TTC549 (cell line): ENCODE measurements at regions not wholly inside any gene's neighbourhood (a gene's known extent, or its start where the extent isn't known, plus 50 kb on each side); places are given as distances from the start of the nearest gene placed in this dataset.

Experiments used
- FAIRE-seq: peaks from 2 replicates; lab custom pipeline; 2012; peaks lifted over from hg19 to GRCh38; lab: Jason Lieb, UNC

DNA sequence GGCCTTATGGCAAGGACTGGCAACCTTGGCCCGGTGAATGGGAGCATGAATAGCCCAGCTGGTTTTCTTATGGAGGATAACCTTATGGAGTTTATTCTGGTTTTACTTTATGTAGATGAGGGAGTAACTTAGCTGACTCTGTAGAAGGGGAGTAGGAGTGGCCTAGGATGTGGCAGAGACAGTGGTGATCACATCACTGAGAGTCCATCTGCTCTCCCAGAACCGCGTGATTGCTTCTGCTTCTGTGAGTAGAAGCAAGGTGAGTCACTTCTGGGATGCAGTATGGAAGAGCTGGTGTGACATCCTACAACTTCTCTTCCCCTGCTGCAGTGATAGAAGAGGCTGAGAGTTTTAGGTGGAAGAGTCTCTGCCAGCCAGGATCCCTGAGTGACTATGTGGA is 129.2 kb downstream of the RPS24 start:
- FAIRE-seq = no peak

DNA sequence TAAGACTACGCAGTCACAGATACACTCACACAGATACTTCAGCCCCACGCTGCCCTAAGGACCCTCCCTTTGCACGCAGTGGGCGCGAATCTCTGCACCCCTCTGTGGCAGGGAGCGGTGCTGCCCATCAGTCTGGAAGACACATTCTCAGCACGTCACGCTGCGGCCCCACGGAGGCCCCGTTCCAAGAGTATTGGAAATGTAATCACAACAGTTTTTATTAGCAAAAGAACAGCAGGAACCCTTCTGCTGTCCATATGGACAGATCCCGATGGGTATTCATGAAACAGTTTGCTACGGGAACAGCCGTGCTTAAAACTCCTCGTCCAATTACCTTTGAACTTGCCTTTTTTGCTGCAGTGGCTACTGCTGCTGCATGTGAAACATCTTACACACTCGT is 131.0 kb downstream of the RPS24 start:
- no peak for FAIRE-seq

DNA sequence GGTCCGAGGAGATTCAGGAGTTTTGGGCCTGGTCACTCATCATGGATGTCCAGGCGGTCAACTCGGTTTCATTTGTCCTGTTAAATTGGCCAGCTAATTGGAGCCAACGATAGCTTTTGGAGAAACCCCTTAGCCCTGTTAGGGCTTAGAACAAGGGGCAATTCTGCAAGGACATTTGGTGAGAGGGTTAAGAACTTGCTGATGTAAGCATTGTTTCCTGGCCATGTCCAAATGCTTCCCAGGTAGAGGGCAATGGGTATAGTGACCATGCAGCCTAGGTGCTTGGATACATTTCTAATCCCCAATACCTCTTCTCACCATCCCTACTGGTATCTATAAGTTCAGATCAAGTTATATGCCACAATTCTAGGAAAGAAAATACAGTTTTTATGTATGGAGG is 131.5 kb downstream of the RPS24 start:
- no peak for FAIRE-seq

DNA sequence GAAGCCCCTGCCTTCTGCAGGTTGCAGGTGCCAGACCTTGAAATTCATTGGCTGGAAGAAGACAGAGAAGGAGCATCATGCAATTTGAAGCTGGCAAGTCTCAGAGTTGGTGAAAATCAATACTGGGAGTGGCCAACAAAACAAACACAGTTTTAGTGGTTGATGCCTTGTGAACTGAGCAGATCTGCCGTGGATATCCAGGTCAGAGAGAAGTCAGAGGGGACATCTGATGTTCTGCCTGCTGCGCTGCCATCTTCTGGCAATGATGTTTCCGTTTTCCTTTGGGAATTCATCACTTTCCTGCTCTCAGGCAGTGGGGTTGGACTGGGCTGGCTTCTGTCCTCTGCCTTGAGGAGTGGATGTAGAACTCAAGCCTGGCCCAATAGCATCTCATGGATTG is 132.0 kb downstream of the RPS24 start:
- no peak for FAIRE-seq

DNA sequence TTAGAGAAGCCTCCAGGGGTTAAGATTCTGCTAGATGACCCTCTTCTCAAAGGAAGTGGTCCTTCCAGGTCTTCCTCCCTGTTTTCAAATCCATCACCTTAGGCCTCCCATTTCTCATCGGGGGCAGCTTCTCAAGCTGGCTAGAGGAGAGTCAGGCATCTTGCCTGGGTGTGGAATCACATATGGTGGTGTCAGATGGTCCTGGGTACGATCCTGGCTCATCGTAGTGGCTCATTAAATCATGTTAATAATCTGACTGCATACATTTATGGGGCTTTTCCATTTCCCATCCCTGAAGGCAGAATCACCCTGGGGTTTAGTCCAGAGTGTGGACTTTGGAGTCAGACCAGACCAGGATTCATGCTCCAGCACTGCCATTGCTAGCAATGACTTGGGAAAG is 132.6 kb downstream of the RPS24 start:
- no peak for FAIRE-seq

DNA sequence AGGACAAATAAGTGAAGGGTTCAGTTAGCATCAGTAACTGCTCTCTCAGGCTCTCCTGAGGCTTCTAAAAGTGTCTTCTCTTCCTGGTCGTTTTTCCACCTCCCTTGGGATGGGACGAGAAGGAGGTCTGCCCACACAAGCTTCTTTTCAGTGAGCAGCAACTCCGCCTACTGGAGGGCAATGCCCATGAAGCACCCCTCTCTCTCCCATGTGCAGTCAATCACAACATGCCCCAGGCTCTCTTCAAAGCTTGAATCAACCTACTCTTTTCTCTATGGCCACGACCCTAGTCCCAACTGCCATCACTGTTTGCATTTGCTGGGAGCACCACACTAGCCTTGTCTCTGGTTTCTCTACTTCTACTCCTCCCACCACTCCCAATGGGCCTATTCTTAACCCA is 135.6 kb downstream of the RPS24 start:
- no peak for FAIRE-seq

DNA sequence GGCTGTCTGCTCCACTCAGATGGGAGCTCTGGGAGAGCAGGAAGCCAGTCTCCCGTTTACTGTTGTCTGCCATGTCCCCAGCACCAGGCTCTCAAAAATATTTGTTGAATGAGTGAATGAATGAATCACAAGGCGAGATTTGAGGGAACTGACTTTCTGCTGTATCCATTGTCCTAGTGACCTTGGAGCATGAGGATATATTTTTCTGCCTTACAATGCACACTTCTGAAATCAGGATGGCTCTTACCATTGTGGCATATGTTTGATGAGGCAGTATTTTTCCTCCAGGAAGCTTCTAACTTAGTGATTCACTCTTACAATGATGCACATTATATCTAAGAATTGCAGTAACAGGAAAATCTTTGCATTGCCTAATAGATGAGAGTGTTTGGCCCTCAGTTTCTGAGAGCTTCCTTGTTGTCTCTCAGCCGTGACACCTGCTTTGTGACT is 136.4 kb downstream of the RPS24 start:
- FAIRE-seq = no peak

DNA sequence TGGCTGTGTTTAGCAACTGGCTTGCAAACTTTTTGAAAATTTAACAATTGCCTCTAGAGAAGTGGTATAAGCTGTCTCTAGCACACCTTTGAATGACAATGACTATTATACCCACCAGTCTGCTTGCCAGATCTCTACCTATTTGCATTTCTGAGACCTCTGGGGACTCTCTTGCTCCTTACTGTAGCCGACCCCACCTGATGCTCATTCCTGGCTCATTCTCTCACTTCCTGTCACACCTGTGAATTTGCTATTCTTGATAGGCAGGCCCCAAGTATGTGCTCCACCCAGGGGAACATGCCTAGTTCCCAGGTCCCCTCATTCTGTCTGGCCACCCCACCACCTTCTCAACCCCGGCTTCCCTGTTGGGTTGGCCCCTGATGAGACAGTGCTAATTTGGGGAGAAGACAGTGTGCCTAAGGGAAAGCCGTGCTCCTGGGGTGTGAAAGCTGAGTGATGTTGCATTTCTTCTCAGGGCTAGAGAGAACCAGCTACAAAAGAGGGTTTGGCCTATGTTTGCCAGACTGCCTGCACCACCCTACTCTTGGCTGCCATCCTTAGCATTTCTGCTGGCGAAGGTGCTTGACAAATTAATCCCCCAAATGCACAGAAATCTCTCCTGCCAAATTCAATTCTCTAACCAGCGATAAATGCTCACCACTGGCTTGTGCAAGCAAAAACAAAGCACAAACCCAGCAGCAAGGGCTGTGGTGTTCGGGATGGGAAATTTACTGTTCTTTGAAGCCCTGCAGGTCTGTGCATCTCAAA is 138.2 kb downstream of the RPS24 start:
- FAIRE-seq = no peak

DNA sequence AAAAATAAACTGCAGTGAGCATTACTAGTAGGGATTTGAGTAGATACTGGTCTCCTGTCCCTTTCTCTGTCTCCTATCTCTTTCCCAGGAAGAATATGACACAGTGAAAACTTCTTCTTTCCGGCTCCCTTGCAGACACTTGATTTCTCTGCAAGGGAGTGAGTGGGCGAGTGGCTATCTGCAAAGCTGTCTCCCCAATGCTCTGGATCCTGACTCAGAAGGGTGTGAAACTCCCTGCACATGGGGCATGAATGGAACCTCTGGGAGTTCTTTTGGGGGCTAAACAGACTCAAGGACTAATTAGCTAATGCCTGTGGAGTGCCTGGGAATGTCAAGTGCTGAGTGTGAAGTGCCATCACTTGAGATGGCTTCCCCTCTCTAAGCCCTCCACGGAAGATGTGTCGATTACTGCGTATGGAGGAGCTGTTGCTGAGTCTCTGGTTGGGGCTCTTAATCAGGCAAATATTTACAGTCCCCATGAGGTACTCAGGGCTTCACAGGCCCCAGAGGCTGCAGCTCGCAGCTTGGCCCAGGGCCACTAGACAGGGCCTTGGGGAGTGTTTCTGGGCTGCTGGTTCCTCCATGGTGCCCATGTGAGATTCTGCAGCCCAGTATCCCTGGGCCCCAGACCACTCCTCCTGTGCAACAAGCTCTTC is 139.8 kb downstream of the RPS24 start:
- FAIRE-seq = no peak

DNA sequence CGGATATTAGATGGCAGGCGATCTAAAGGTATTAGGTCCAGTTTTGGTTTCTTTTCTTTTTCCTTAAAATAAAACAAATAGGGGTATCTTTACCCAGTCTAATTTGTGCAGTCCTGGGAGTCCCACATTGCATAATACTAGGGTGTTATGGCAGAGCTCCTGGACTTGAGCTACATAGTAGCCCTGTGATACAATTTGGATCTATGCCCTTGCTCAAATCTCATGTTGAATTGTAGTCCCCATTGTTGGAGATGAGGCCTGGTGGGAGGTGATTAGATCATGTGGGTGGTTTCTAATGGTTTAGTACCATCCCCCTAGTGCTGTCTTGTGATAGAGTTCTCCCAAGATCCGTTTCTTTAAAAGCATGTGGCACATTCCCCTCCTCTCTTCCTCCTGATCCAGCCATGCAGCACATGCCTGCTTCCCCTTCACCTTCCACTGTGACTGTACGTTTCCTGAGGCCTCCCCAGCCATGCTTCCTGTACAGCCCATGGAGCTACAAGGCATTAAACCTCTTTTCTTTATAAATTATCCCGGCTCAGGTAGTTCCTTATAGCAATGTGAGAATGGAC is 141.9 kb downstream of the RPS24 start:
- no peak for FAIRE-seq

DNA sequence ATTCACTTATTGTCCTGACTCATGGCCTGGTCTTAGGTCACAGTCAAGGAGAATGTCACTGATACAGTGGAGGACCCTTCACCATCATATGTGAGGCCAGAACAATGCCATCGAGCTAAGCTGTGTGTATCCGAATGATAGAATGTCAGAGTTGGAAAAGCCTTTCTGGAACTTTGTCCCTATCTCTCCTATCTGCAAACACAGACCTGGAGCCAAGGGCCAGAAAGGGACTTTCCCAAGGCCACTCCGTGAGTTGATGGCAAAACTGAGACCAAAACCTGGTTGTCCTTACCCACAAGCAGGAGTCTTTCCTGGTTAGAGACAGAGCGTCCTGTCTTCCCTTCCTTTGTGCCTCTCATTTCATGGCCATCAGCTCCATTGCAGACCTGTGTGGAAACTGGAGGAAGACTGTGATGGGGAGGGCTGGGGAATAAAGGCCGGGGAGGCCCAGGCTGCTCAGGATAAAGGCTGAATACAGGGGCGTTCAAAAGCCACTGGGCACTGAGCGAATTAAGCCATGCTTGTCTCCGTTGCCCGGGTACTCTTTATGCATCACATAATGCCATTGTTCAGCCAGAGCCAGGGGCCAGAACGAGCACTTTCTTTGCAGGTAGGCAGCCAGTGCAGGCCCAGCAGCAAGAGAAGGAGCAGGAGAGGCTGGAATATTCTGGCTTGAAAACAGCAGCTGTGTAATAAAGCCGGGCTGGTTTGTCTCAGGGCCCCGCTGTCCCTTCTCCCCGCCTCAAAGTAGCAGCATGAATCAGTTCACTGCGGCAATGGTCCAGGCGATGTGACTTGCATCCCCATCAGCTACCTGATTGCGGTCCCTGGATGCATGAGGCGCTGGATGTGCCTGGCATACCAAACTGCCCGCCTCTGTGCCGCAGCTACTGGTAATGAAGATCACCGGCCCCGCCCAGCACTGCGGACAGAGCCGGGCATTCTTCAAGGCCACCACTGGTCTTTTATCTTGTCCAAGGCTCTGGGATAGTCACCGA is 143.0 kb downstream of the RPS24 start:
- FAIRE-seq = no peak

DNA sequence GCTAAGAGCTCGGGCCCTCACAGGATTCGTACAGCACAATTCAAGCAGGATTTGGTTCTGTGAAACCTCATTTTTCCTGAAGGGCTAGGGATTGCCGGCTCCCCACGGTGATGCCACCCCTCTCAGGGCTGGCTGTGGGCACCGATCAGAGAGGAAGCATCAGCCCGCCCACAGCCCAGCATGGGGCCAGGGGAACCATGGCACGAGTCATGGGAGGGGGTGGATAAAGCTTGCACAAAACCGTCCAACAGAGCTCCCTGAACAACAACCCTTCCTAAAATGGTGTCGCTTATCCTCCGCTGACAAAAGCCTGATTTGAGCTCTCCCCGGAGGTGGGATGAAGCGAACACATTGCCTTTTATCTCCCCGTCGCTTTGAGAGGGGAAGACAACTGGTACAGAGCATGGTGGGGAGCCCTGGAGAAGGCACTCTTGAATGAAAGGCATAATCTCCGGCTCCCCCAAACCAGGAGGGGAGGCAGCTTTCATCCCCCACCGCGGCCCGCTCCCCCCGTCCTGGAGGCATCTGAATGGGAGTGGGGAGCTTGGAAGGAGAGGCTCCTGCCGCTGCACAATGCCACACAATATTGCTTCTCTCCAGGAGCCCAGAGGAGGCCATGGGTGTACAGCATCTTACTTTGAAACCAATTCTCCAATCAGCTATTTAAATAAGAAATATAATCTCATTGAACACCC is 144.0 kb downstream of the RPS24 start:
- FAIRE-seq = no peak

DNA sequence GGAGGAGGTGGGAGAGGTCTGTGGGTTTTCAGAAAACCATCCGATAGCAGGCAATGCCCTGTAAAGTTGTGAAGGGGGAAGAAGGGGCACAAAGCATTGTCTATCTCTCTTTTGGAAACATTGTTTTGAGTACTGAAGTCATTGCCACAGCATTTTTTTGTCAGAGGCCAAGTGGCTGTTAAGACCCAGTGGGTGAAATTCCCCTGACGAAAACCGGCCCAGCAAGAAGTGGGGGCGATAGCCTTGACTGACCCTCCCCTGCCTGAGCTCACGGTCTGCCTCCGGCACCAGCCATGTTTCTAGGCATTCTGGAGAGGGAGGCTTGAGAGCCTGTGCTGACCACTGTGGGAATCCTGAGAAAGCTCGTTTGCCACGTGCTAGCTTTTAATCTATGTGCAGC is 144.7 kb downstream of the RPS24 start:
- FAIRE-seq = no peak

DNA sequence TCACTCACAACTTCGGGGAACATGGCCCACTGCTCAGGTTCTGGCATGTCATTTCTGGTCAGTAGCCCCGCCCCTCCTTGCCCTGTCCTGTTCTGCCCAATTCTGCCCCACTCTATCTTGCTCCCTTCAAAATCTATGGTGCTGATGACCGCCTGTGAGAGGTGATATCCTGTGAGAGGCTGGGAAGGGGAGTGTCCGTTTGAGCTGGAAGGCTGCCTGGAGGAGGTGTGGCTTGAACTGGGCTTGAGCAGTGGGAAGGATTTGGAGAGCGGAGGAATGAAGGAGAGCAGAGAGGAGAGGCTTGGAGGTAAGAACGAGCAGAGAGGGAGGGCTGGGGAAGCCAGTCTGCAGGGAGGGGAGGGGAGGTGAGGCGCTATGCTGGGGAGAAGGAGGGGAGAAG is 145.3 kb downstream of the RPS24 start:
- FAIRE-seq = no peak

DNA sequence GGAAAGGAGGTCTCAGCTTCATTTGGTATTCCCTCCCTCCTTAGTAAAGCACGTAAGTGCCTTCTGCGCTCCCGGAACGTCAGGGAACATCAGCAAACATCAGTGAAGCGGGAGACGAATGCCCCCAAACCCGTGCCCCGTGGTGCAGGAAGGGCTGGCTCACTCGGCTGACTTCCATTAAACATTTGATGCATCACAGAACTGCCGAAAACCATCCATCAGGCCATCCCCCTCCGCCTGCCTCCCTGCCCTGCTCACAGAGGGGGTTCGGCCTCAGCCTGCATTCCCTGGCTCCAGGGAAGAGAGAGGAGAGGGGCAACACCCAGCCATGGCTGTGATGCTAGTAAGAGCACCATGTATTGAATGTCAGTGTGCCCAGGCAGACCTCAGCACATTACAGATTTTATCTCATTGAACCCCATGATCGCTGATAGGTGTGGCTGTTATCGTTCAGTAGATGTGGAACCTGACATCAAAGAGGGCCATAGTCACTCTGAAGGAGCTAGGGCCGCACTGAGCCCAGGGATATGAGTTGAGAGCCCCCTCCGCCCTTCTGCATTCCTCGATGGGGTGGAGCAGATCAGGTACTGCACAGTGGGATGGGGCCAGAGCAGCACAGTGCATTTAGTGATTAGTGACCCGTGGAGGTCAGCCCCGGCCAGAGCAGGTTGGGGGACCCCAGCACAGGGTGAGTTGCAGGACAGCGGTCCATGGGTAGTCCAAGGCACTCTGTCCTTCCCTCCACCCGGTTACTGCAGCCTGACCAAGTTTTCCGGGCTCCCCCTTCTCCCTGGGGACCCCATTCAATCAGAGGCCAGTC is 146.4 kb downstream of the RPS24 start:
- no peak for FAIRE-seq

DNA sequence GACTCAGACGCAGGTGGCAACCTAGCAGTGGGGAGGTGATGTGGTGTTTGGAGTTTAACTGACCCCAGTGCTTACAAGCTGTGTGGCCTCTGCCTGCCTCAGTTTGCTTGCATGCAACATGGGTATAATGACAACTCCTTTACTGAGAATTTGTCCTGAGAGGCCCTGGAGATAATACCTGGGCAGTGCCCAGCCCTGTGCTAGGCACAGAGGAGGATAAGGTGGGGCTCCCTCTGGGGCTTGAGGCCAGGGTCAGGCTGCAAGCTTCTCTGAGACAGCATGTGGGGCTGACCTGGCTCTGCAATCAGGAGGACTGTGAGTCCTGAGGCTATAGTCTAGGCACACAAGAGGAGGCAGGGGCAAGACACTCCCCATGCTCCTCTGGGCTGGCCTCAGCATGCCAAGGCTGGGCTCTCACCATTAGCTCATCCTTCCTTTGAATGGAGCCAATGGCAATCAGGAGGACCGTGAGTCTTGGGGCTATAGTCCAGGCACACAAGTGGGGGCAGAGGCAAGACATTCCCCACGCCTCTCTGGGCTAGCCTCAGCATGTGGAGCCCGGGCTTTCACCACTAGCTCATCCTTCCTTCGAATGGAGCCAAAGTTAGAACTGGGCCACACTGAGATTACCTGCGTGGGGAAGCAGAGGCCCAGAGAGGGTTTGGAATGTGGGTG is 147.9 kb downstream of the RPS24 start:
- no peak for FAIRE-seq

DNA sequence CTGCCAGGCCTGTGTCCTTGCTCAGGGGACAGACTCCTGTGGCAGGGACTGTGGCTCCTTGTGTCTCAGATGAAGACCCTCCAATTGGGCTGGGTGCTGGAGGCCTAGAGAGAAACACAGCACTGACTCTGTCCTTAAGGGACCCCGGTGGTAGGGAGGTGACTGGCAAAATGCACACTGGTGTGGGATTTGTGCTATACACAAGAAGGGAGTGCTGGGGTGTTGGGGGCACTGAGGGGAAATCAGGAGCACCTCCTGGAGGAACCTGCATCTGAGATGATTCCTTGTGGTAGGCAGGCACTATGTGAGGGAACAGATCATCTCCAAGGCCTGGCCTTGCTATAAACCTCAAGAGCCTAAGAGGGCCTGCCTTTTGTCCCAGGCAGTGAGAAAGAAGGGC is 149.2 kb downstream of the RPS24 start:
- no peak for FAIRE-seq

DNA sequence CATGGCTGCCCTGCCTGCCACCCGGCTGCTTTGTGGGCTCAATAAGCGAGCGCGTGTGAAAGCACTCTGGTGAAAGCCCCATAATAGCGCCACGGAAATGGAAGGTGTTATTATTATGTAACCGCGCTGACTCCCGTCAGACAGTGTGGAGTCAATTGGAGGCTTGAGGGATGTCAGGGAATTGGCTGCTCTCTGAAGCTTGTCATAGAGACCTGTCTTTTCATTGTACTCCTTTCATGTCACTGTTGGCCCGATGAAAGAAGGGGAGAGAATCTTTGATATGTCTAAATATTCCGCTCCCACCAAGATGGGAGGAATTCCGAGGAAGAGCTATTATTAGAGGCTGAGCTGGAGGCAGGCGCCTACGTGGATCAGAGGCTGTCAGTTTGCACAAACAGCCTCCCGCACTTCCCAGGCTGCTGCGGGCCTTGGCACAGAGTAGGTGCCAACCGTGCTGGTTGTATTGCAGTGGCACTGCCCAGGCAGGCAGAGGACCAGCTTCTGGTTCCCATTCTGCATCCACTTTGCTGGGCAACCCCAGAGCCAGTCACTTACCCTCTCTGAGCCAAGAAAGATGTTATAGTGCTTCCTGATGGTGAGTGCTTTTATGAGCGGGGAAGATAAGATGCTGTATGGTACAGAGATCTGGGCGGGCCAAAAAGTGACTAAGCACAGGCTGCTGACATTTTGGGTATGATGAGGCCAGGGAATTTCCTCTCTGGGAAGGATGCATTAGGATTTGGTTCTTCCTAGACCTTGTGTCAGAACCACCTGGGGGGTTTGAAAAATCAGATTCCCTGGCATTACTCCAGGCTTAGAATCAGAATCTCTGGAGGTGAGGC is 151.4 kb downstream of the RPS24 start:
- no peak for FAIRE-seq

DNA sequence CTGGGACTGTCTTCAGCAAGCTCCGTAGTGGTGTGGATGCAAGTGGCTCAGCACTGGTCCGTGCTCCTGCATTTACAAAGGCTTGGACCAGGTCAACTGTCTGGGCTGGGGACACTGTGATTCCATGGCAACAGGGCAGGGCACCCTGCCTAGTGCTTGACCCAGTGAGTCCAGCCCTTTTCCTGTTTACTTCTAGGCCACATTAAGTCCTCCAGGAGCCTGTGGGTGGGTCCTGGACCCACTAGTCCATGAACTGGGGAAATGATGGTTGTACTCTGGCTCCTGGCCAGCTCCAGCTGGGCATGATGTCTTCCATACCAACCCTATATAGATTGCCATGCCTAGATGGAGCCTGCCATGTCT is 152.0 kb downstream of the RPS24 start:
- no peak for FAIRE-seq

DNA sequence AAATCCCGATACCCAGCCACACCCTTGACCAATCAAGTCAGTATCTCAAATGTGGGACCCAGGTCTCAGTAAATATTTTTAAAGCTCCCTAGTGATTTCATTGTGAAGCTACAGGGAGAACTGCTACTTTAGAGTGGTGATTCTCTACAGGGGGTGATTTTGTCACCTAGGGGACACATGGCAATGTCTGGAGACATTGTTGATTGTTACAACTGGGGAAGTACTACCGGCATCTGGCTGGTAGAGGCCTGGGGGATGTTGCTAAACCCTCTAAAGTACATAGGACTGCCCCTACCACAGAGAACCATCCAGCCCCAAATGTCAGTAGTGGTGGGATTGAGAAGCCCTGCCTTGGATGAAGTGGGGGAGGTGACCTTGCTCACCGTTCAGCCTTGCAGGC is 152.9 kb downstream of the RPS24 start:
- FAIRE-seq = no peak
